A549 (cell line): ENCODE measurements at regions not wholly inside any gene's neighbourhood (a gene's known extent, or its start where the extent isn't known, plus 50 kb on each side); places are given as distances from the start of the nearest gene placed in this dataset.

ENCODE experiments used
- CHD2 ChIP-seq: fragments of 150-350 bp; IDR thresholded peaks from 2 replicates; pipeline ENCODE4 v1.6.1; 2014; ENCODE audit warnings: low read length; ENCODE audit not compliant: partially characterized antibody
- CHD4 ChIP-seq: fragments of 200-600 bp; sonication (generic); IDR thresholded peaks from 2 replicates; pipeline ENCODE4 v1.6.1; 2016; ENCODE audit warnings: antibody characterized with exemption, mild to moderate bottlenecking, borderline replicate concordance
- CTCF ChIP-seq: fragments of >200 bp; sonication (Bioruptor Twin); formaldehyde crosslinking; IDR thresholded peaks from 3 replicates; pipeline ENCODE4 v1.5.1; 2016
- E2F6 ChIP-seq: IDR thresholded peaks from 2 replicates; pipeline ENCODE4 v1.6.1; 2012; ENCODE audit warnings: low read depth, borderline replicate concordance
- ESRRA ChIP-seq: fragments of 150-350 bp; IDR thresholded peaks from 2 replicates; pipeline ENCODE4 v1.6.1; 2014; ENCODE audit warnings: mild to moderate bottlenecking, low read length, borderline replicate concordance
- FOSL2 ChIP-seq, 2 experiments: fragments of 450-650 bp in 1 of 2; fragments of >200 bp in 1 of 2; sonication (Bioruptor Twin) in 1 of 2; formaldehyde crosslinking; IDR thresholded peaks; 2 replicates each; pipeline versions ENCODE4 v1.5.0 to v1.6.1; 2016 to 2020; ENCODE audit warnings: mild to moderate bottlenecking in 1 of 2, moderate library complexity in 1 of 2
- PBX3 ChIP-seq: IDR thresholded peaks from 2 replicates; pipeline ENCODE4 v1.6.1; 2012
- POLR2A ChIP-seq: IDR thresholded peaks from 2 replicates; pipeline ENCODE4 v1.6.1; 2012; ENCODE audit warnings: mild to moderate bottlenecking, low read length
- RCOR1 ChIP-seq: fragments of 150-350 bp; IDR thresholded peaks from 2 replicates; pipeline ENCODE4 v1.6.1; 2014; ENCODE audit warnings: antibody characterized with exemption, low read length, low read depth
- REST ChIP-seq: fragments of 200-600 bp; sonication (generic); IDR thresholded peaks from 2 replicates; pipeline ENCODE4 v1.6.1; 2016; ENCODE audit warnings: antibody characterized with exemption, mild to moderate bottlenecking, moderate library complexity
- SMC3 ChIP-seq: fragments of >200 bp; sonication (Bioruptor Twin); formaldehyde crosslinking; IDR thresholded peaks from 3 replicates; pipeline ENCODE4 v1.6.1; 2018; ENCODE audit warnings: inconsistent platforms
- TFCP2L1 ChIP-seq: fragments of 250-450 bp; sonication (Bioruptor Pico); IDR thresholded peaks from 2 replicates; pipeline ENCODE4 v1.5.0; 2021; ENCODE audit warnings: mild to moderate bottlenecking

GRCh38 chr20:9958693-9959092 is 76.1 kb upstream of the ANKEF1 start:
- TF ChIP-seq PBX3 = no peak
- no peak for TF ChIP-seq FOSL2 (IDR thresholded peaks at IDR 0.05)
- no peak for TF ChIP-seq FOSL2 (CRISPR knock-in tag; IDR thresholded peaks at IDR 0.05)
- no peak for TF ChIP-seq SMC3
- TF ChIP-seq CTCF = no peak
- TF ChIP-seq ESRRA = no peak
- TF ChIP-seq REST = no peak
- no peak for TF ChIP-seq CHD4
- TF ChIP-seq POLR2A = no peak
- TF ChIP-seq E2F6 = no peak
- TF ChIP-seq TFCP2L1 (CRISPR knock-in tag) = no peak
- no peak for TF ChIP-seq CHD2
- no peak for TF ChIP-seq RCOR1
